Aorta (tissue), 5 donors: ENCODE measurements at regions not wholly inside any gene's neighbourhood (a gene's known extent, or its start where the extent isn't known, plus 50 kb on each side); places are given as distances from the start of the nearest gene placed in this dataset.
A peak's percentile ranks its signal among the peaks of the same experiment; 100 is the strongest.

Experiments used
- ATAC-seq: fragments of 200-7000 bp; cut with Tn5 transposase; one replicate; pipeline ENCODE4 v1.9.1; 2022; ENCODE audit warnings: moderate library complexity; ENCODE audit not compliant: low FRiP score
- DNase-seq, 2 donors: peaks; one replicate each; pipeline ENCODE4 v3.0.0-alpha.2; 2020
- H3K27ac ChIP-seq, 2 donors: one replicate each; pipeline ENCODE4 v1.5.1; 2013; ENCODE audit warnings: low read length in 2 of 2, mild to moderate bottlenecking in 2 of 2, moderate library complexity in 2 of 2, control low read depth in 1 of 2, inconsistent platforms in 1 of 2, low read depth in 1 of 2
- H3K27me3 ChIP-seq, 2 donors: one replicate each; pipeline ENCODE4 v1.6.1; 2013; ENCODE audit warnings: control low read depth in 1 of 2, low read length in 1 of 2, mild to moderate bottlenecking in 1 of 2, moderate library complexity in 1 of 2; ENCODE audit not compliant: insufficient read depth in 2 of 2, control insufficient read depth in 1 of 2
- H3K36me3 ChIP-seq, 2 donors: one replicate each; pipeline ENCODE4 v1.6.1; 2013; ENCODE audit warnings: control low read depth in 1 of 2, low read length in 1 of 2, mild to moderate bottlenecking in 1 of 2; ENCODE audit not compliant: insufficient read depth in 2 of 2, control insufficient read depth in 1 of 2
- H3K4me1 ChIP-seq, 2 donors: one replicate each; pipeline ENCODE4 v1.6.1; 2013; ENCODE audit warnings: low read length in 2 of 2, control low read depth in 1 of 2, mild to moderate bottlenecking in 1 of 2, moderate library complexity in 1 of 2; ENCODE audit not compliant: insufficient read depth in 2 of 2, control insufficient read depth in 1 of 2
- H3K4me3 ChIP-seq, 2 donors: one replicate each; pipeline ENCODE4 v1.5.1; 2013; ENCODE audit warnings: low read length in 2 of 2, control low read depth in 1 of 2, mild to moderate bottlenecking in 1 of 2
- H3K9me3 ChIP-seq: one replicate; pipeline ENCODE4 v1.6.1; 2013; ENCODE audit warnings: mild to moderate bottlenecking, low read length; ENCODE audit not compliant: control insufficient read depth
- WGBS, 2 donors: extraction: QIAGEN DNeasy Blood & Tissue Kit; methylation state at CpG; one replicate each; pipeline ENCODE4 v1.1.7; 2013; 5-methylcytosine and 5-hydroxymethylcytosine counted together
- intact Hi-C, 2 donors: fragments of 100-400 bp; cut with DNase I; formaldehyde crosslinking; loops; one replicate each; pipeline versions ENCODE4 v1.14.2 to v1.15.0; 2022
- donor health status: healthy with polysubstance abuse.
- donor health status: Bipolar disorder and iron deficiency.
- donor health status: DM: no; HTN: no; CAD: no.
- donor health status: DM: no; HTN: no; CAD: no.
- donor health status: DM: yes; HTN: yes; CAD: no.

GRCh38 chr7:152905949-152906348 is 146.4 kb downstream of the ACTR3B start:
- Histone ChIP-seq H3K36me3 (no peaks in the 10 kb centered on the region), H3K27ac (no peak overlapping the region), H3K4me3 (no peak overlapping the region), H3K27me3 (no peaks in the 10 kb centered on the region), H3K4me1 (no peaks in the 10 kb centered on the region), H3K9me3 (no peaks in the 10 kb centered on the region)
- ATAC-seq (no peak), DNase-seq (no peak)
- WGBS, 2 donors, result 78 to 81% methylated on average over 2 of the region's 2 CpGs
- intact Hi-C loops, result no loop called here

GRCh38 chr7:152907042-152907761 is 147.7 kb downstream of the ACTR3B start:
- Histone ChIP-seq H3K4me1 (no peaks in the 10 kb centered on the region), H3K9me3 (no peaks in the 10 kb centered on the region), H3K27ac (no peak overlapping the region), H3K36me3 (no peaks in the 10 kb centered on the region), H3K4me3 (no peak overlapping the region), H3K27me3 (no peaks in the 10 kb centered on the region)
- 88 to 91% methylated on average over 11 of the region's 11 CpGs for WGBS, 2 donors
- ATAC-seq (no peak), DNase-seq (no peak)
- intact Hi-C loops, result no loop called here

GRCh38 chr7:152909280-152909679 is 149.7 kb downstream of the ACTR3B start:
- intact Hi-C loops, result no loop called here
- WGBS, 2 donors, result 56 to 65% methylated on average over 6 of the region's 6 CpGs
- no peaks in the 10 kb centered on the region for H3K9me3 ChIP-seq
- ATAC-seq (no peak), DNase-seq (no peak)
- H3K27ac ChIP-seq, result no peak overlapping the region
- H3K4me1 ChIP-seq, result no peaks in the 10 kb centered on the region
- no peak overlapping the region for H3K4me3 ChIP-seq
- H3K27me3 ChIP-seq, result no peaks in the 10 kb centered on the region
- H3K36me3 ChIP-seq, result no peaks in the 10 kb centered on the region

GRCh38 chr7:152909683-152910544 is 150.4 kb downstream of the ACTR3B start:
- Histone ChIP-seq H3K27me3 (no peaks in the 10 kb centered on the region), H3K27ac (no peak overlapping the region), H3K4me3 (no peak overlapping the region), H3K4me1 (no peaks in the 10 kb centered on the region), H3K36me3 (no peaks in the 10 kb centered on the region), H3K9me3 (no peaks in the 10 kb centered on the region)
- DNase-seq, result no peak
- no peak for ATAC-seq
- 49% methylated on average over 12 of the region's 12 CpGs for WGBS, 2 donors
- intact Hi-C loops, result no loop called here

GRCh38 chr7:152910545-152911225 is 151.1 kb downstream of the ACTR3B start:
- Histone ChIP-seq H3K9me3 (no peaks in the 10 kb centered on the region), H3K4me1 (no peaks in the 10 kb centered on the region), H3K27ac (no peak overlapping the region), H3K4me3 (no peak overlapping the region), H3K36me3 (no peaks in the 10 kb centered on the region), H3K27me3 (no peaks in the 10 kb centered on the region)
- DNase-seq (no peak), ATAC-seq (no peak)
- 40 to 41% methylated on average over 17 of the region's 17 CpGs for WGBS, 2 donors
- intact Hi-C loops, result no loop called here

GRCh38 chr7:152911226-152911560 is 151.6 kb downstream of the ACTR3B start:
- DNase-seq (no peak), ATAC-seq (no peak)
- no peak overlapping the region for H3K4me3 ChIP-seq
- WGBS, 2 donors, result 69 to 73% methylated on average over 4 of the region's 4 CpGs
- no peaks in the 10 kb centered on the region for H3K27me3 ChIP-seq
- H3K4me1 ChIP-seq, result no peaks in the 10 kb centered on the region
- no peaks in the 10 kb centered on the region for H3K9me3 ChIP-seq
- H3K27ac ChIP-seq, result no peak overlapping the region
- H3K36me3 ChIP-seq, result no peaks in the 10 kb centered on the region
- intact Hi-C loops, result no loop called here

- H3K4me3 ChIP-seq, result no peak overlapping the region
- H3K27me3 ChIP-seq, result no peaks in the 10 kb centered on the region
- no peak for ATAC-seq
- DNase-seq, result peak in 1 of 2 donors; percentile 57
- no peaks in the 10 kb centered on the region for H3K9me3 ChIP-seq
- H3K27ac ChIP-seq, result no peak overlapping the region
- no peaks in the 10 kb centered on the region for H3K36me3 ChIP-seq
- H3K4me1 ChIP-seq, result no peaks in the 10 kb centered on the region
- 80 to 86% methylated on average over 11 of the region's 11 CpGs for WGBS, 2 donors
- intact Hi-C loops, result no loop called here
Observed at GRCh38 chr7:152911922-152912321, 152.4 kb downstream of the ACTR3B start.

- WGBS, 2 donors, result 86 to 93% methylated on average over 5 of the region's 5 CpGs
- H3K4me3 ChIP-seq, result no peak overlapping the region
- H3K4me1 ChIP-seq, result no peaks in the 10 kb centered on the region
- intact Hi-C loops, result no loop called here
- no peak for DNase-seq
- ATAC-seq, result no peak
- H3K27me3 ChIP-seq, result no peaks in the 10 kb centered on the region
- H3K9me3 ChIP-seq, result no peaks in the 10 kb centered on the region
- no peaks in the 10 kb centered on the region for H3K36me3 ChIP-seq
- no peak overlapping the region for H3K27ac ChIP-seq
Observed at GRCh38 chr7:152912511-152912910, 153.0 kb downstream of the ACTR3B start.
